Mammary epithelial cell (primary cell): ENCODE measurements at regions not wholly inside any gene's neighbourhood (a gene's known extent, or its start where the extent isn't known, plus 50 kb on each side); places are given as distances from the start of the nearest gene placed in this dataset.

ENCODE experiments used
- CTCF ChIP-seq, 2 donors: IDR thresholded peaks in 1 of 2; conservative IDR thresholded peaks in 1 of 2; 2 replicates each; pipeline ENCODE4 v1.5.1; 2011 to 2012; ENCODE audit warnings: inconsistent platforms in 2 of 2, low read length in 2 of 2, mild to moderate bottlenecking in 2 of 2, control low read depth in 1 of 2, low read depth in 1 of 2; ENCODE audit not compliant: insufficient read depth in 1 of 2; ENCODE audit errors: extremely low read depth in 1 of 2
- EZH2 ChIP-seq: IDR thresholded peaks from 2 replicates; pipeline ENCODE4 v1.6.1; 2012; ENCODE audit warnings: low read length, inconsistent platforms, borderline replicate concordance

DNA sequence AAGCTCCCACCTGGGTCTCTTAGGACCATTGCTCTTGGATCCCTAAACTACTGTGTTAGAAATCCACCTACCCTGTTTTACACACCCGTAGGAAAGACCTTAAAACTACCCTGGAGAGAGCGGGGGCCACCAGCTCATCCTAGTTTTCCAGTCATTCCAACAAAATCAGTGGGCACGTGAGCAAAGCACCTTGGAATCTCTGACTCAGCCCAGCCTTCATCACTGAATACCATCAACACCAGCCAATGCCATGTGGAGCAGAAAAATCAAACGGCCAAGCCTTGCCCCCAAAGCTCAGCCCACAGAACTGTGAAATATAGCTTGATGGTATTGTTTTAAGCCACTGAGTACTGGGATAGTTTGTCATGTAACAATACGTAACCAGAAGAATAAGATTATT, 449.7 kb upstream of the CHAC2 start:
- TF ChIP-seq CTCF (conservative IDR thresholded peaks at IDR 0.05 in 1 of 2, IDR thresholded peaks at IDR 0.05 in 1 of 2; ENCODE audit: extremely low read depth in 1 of 2, insufficient read depth in 1 of 2, low read depth in 1 of 2, low read length in 2 of 2), result no peak
- no peak for TF ChIP-seq EZH2
